ENCODE measurements at regions not wholly inside any gene's neighbourhood (a gene's known extent, or its start where the extent isn't known, plus 50 kb on each side); places are given as distances from the start of the nearest gene placed in this dataset.
"Not testable (repeated sequence)": the region's sequence is repeated elsewhere in the genome, so short reads cannot be mapped to it uniquely, and the experiment has no call there.

DNA sequence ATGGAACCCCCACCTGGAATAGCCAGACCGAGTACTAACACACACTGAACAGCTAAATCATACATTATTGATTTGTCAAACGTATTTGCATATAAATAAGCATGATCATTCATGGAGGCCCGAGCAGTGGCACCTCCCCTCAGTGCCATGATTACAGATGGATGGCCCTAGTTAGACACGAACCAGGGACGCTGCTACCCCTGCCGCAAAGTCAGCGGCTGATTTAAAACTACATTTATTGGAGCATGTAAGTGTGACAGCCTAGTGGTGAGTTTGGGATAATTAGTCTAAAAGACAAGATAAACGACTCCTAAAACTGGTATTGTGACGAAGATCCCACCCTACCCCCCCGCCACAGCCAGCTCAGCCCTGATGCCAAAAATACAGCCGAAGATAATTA is 159.1 kb upstream of the MAFB start:
- in situ Hi-C loops (cut with HindIII; ENCODE audit: low sequenced_read_pairs) = no loop called here

DNA sequence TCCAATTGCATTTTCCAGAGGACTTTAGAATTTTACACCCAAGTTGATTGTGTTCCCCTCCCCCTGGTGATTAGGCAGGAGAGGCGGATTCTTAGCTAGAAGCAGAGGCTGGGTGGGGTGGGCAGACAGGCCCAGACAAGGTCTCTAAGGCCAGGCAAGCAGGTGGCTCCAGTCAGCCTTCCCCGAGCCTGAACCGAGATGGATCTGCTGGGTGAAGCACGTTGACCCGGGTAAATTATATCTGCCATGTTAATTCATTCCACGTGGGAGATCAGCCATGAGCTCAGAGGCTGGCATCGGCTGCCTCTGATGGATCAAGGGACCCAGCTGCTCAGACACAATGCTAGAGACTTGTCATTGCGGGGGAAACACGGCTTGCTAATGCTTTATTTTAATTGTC is 159.5 kb upstream of the MAFB start:
- in situ Hi-C loops (cut with HindIII; ENCODE audit: low sequenced_read_pairs) = no loop called here

DNA sequence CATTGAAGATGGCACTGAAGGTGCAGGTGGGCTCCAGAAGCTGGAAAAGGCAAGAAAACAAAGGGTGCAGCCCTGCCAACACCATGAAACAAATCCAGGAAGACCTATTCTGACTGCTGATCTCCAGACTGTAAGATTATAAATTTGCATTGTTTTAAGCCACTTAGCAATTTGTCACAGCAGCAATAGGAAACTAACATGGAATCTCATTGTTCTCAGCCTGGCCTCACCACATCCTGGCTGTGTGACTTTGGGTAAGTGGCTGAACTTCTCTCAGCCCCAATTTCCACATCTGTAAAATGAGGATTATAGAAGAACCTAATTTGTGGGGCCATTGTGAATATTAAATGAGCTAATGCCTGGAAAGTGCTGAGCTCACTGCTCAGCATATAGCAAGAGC is 160.4 kb upstream of the MAFB start:
- in situ Hi-C loops (cut with HindIII; ENCODE audit: low sequenced_read_pairs) = no loop called here

DNA sequence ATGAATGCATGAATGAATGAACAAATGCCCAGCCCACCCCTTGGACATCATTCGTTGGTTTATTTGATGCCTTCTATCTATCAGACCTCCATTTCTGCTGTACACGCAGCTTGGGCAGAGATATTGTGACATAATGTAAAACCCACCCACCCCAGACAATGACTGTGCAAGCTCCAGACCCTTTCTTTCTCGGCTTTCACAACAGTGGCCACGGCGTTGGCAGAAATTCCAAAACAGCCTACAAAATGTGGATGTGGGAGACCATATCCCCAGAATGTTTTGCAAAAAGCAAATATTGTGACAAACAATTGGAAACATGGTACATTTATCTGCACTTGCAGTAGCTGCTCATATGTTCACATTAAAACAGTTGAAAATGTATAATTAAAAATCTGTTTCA is 162.0 kb upstream of the MAFB start:
- in situ Hi-C loops (cut with HindIII; ENCODE audit: low sequenced_read_pairs) = no loop called here

DNA sequence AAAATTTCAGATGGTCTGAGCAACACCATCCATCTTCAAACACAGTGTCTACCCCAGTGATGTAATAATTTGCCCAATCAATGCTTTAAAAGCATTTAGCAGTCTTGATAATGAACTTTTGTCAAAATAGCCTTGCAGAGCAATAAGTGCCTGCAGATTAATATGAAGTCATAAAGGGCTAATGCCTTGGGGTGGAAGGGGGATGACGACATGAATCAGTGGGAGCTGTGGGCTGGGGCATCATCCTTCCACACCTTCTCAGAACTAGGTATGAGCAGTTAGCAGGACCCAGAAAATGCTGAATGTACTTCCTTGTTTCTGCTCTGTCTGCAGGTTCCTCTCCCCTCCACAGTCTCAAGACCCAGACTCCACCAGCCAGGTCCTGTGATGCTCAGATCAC is 166.2 kb upstream of the MAFB start:
- in situ Hi-C loops (cut with HindIII; ENCODE audit: low sequenced_read_pairs) = loop anchor here (5.0 kb wide), 1 partner anchor 33 kb away; no protein-coding TSS in a partner anchor

DNA sequence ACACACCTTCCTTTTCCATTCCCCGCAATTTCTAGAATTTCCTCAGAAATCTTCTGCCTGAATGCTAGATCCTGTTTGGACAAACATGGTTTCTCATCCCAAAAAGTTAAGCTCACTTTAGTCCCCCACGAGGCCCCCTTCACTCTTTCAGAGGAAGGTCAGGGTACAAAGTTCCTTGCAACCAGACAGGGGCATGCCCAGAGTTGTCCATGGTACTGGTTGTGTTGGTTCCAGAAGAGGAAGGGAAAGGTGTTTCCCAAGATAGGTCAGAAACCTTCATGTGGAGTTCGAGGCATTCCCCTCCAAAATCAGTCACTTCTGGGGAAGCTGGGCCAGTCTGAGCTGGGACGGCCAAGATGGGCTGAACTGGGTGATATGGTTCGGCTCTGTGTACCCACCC is 167.6 kb upstream of the MAFB start:
- in situ Hi-C loops (cut with HindIII; ENCODE audit: low sequenced_read_pairs) = loop anchor here (5.0 kb wide), 1 partner anchor 34 kb away; no protein-coding TSS in a partner anchor

DNA sequence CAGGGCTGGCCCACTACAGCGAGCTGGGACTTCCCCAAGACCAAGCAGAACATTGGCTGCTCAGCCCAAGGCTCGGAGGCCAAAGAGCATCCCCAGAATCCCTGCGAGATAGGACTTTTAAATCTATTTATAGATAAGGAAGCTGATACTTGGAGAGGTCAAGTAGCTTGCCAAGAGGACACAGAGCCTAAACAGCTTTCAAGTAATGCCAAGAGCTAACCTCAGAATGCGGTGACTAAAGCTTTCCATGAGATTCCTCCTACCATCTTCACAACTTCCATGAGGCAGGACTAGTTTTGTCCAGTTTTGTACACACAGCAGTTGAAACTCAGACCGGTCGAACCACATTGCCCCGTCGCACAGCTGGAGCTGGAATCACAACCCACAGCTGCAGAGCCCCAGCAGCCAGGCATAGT is 168.1 kb upstream of the TOP1 start:
- in situ Hi-C loops (cut with HindIII; ENCODE audit: low sequenced_read_pairs) = no loop called here

DNA sequence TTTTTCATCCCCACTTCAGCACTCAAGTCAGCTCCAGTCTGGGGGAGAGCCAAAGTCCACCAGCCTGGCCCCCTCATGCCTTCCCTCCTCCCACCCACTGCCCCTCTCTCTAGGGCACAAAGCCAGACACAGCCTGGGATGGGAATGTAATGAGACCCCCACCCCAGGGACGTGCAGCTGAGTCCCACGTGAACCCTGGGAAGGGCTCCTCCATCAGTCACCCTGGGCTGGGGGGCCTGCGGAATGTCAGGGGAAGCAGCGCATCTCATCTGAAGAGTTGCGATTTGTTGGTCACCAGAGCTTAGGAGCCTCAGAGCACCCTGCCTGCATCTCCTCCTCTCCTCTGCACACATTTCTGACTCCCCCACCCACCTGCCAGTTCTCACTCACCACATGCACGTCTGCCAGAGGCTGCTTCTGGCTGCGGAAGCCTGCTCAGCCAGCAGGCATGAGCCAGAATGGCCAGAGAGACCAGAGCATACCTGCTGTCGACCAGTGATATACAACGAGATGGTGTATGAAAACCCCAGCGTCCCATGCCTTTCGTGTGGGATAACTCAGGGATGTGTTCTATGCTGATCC is 167.1 kb upstream of the TOP1 start:
- in situ Hi-C loops (cut with HindIII; ENCODE audit: low sequenced_read_pairs) = no loop called here

DNA sequence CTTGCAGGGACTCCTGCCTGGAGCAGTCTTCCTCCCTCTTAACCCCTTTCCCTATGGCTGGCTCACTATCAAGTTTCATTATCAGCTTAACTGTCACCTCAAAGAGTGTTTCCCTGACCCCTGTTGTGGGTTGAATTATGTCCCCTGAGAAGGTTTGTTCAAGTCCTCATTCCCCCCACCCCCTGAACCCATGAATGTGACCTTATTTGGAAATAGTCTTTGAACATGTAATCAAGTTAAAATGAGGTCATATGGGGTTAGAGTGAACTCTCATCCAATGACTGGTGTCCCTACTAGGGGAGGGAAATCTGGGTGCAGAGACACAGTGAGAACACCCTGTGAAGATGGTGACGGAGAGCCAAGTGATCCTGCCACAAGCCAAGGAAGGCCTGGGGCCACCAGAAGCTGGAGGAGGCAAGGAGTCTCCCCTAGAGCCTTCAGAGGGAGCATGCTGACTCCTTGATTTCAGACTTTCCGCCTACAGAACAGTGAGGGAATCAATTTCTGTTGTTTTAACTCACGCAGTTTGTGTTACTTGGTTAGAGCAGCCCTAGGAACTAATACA is 165.2 kb upstream of the TOP1 start:
- in situ Hi-C loops (cut with HindIII; ENCODE audit: low sequenced_read_pairs) = no loop called here

DNA sequence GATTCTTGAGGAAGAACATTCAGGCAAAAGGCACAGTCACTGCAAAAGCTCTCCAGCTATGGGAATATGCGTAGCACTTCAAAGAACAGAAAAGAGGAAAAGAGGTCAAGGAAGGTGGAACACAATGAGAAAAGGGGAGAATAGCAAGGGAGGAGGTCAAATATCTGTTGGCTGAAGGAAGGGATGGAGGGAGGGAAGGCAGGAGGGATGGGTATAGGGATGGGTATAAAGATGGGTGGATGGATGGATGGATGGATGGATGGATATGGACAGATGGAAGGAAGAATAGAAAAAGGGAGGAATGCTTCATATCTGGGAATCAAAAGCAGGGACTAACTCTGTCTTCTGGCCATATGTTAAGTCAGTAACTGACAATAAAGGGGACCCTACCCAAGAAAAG is 164.2 kb upstream of the TOP1 start:
- in situ Hi-C loops (cut with HindIII; ENCODE audit: low sequenced_read_pairs) = no loop called here

DNA sequence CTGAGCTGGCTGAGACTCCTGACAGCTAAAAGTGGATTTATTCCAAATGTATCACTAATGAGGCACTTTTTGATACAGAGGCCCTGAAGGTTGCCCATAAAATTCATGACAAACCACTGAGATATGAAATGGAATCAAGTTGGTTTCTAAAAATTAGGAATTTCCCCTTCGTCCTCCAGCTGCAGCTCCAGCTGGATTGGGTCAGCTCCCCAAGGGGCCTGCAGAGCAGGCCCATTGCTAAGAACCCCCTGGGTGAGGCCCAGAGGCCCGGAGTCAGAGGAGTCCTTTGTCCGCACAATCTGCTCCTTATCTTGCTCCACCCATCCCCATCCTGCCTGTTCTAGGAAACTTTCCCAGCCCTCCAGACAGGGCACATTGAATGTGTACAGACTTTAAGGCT is 163.5 kb upstream of the TOP1 start:
- in situ Hi-C loops (cut with HindIII; ENCODE audit: low sequenced_read_pairs) = no loop called here

DNA sequence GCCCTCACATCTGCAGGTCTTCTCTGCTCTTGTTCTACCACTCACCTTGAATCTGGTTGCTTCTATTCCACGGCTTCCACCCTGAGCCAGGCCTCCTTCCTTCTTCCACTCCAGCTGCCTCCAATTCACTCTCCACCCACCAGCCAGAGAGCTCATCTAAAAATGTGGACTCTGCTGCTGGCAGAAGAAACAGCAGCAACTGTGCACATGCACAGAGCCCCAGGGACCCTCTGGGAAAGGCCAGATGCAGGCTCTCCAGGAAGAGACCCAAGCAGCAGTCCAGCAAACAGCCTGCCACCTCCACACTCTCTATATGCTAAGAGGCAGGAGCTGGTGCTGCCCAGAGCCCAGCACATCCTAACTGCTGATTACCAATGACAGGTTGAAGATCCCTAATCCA is 162.6 kb upstream of the TOP1 start:
- in situ Hi-C loops (cut with HindIII; ENCODE audit: low sequenced_read_pairs) = no loop called here

DNA sequence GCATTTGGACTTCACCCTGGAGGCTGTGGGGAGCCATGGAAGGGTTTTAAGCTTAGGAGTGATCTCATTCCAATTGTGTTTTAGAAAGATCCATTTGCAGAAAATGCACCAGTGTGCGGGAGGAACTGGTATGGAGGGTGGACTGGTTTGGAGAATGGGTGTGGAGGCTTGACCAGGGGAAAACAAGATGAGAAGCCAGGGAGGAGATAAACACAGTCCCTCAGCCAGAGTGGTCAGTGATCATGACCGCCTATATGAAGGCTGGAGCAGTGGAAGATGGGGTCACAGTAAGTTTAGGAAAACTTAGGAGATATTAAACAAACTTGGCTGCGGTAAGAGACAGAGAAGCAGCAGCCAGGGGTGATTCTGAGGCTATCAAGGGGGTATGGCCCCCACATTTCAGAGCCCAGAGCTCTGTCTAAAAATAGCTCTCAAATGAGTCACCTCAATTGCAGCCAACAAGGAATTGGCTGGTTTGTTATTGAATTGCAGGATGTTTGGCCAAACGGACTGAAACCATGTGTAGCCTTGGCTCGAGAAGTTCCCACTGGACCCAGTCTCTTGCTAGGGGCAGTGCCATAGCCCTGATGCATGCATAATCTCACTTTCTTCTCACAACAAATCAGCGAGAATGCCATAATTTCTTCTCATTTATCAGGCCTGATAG is 159.9 kb upstream of the TOP1 start:
- in situ Hi-C loops (cut with HindIII; ENCODE audit: low sequenced_read_pairs) = no loop called here

DNA sequence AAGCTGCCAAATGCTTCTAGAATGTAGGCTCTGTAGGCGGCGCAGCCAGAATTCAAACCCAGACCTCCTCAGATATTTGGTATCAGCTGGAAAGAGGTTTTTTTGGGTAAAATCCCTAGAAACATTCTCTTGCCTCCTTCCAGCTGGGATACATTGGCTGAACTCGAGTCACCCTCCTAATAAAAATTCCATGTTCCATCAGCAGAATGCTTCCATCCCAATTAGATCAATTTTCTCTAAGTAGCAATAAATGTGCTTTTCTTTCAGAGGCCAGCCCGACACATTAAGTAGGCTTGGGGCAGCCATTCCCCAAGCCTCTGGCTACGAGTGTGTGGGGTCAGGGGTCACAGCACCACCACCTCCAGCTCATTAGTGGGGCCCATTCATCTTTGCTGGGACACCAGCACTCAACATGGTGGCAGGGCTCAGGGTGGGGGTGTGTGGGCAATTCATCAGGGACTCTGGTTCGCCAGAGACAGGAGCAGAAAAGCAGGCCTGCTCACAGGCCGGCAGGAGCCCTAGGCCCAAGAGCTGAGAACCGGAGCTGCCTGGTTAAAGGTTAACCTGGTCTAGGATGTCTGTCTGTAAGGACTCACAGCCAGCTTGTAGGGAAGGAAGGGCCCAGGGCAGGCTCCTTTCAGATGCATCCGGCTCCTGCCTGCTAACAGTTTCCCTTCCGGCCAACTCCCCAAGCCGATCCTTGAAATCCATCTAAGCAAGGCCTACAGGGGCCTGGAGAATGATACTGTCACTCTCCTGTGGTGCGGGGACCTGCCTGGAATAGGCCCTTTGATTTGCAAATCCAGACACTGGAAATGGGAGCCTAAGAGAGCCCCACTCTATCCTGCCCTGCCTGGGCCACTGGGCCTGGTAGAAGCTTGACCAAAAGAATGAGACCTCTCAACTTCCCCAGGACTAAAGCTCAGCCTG is 159.1 kb upstream of the TOP1 start:
- in situ Hi-C loops (cut with HindIII; ENCODE audit: low sequenced_read_pairs) = no loop called here

DNA sequence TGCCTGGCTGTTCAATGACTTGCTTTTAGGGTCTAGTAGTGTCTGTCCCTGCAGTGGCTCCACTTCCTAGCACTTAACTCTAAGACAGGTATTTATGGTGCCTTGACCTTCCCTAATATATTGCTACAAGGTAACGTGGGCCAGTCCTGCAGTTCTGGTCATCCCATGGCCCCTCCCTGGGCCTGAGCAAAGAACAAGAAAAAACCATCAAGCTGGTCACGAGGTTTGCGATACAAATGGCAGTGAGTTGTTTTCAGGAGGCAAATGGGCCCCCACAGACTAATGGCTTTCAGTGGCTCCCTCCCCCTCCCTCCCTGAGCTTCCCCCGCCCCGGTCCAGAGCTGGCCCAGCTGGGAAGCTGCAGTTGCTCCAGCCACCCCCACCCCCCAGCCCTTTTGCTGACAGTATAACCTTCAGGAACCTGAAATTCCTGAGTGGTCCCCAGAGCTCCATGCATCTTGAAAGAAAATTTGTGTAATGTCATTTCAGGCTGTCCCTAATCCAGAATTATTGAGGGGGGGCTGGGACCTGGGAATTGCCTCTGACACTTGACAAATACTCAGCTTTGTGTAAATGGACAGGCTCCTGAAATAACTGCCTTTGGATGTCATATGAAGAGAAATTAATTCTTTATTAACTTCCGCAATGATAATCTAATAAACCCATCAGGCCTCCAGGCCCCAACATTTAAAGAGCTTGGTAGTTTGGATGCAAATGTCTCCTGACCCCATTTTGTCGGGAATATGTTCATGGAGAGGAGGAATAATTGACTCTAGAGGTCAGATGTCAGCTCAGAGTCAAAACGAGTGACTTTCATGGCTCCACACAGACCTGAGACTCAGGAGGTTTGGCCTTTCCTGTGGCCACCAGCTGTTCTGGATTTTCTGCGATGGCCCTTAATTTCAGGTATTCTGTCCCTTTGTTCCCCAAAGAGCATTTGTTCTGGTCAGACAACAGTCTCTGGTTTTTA is 153.2 kb upstream of the TOP1 start:
- in situ Hi-C loops (cut with HindIII; ENCODE audit: low sequenced_read_pairs) = no loop called here

DNA sequence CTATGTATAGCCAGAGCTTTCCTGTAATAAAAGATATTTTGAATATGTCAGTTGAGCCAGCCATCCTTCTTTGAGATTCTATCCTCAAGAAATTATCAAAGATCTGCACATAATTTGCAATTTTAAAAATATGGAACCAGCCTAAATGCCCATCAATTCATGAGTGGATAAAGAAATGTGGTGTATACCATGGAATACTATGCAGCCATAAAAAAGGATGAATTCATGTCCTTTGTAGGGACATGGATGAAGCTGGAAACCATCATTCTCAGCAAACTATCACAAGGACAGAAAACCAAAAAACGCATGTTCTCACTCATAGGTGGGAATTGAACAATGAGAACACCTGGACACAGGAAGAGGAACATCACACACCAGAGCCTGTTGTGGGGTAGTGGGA is 150.5 kb upstream of the TOP1 start:
- in situ Hi-C loops (cut with HindIII; ENCODE audit: low sequenced_read_pairs) = not testable (repeated sequence)

DNA sequence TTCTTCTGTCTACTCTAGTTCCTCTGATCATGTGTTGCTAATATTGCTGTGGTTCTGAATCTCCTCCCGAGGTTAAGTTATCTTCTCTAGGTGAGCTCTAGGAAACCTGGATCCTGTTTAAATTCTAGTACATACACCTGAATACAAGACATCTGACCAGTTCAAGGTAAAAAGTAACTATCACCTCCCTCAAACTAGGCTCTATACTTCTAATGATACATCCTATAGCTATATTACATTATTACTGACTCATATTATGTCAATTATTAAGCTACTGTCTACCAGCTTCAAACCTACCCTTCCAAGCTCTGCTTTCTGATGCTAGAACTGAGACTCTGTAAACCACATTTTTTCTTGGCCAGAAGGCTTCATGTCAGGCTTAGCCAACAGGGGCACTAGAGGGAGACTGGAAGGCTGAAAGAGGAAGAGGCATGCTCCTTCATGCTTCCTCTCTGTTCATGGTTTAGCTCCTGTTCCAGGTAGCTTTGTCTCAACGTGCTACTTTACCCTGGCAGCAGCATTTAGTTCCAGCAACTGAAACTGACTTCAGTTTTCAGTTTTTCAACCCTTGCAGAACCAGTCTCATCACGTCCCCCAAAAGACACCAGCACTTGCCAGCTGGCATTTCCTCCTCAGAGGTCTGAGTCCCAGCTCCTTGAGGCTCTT is 148.4 kb upstream of the TOP1 start:
- in situ Hi-C loops (cut with HindIII; ENCODE audit: low sequenced_read_pairs) = no loop called here

DNA sequence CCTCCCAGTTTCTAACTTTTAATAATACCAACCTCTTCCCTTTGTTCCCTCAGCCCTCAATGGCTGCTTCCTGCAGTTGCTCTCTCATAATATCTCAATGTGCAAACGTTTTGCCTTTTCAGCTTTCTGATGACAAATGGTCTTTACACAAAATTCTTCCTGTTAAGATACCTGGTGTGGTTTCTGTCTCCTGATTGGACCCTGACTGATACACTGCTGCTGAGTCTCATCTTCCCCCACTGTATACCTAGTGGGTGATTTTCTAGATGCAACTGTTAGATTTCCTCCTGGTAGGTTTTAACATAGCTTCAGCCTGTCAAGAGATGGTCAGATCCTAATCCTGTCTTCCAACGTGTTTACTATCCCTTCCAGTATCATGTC is 147.9 kb upstream of the TOP1 start:
- in situ Hi-C loops (cut with HindIII; ENCODE audit: low sequenced_read_pairs) = no loop called here

DNA sequence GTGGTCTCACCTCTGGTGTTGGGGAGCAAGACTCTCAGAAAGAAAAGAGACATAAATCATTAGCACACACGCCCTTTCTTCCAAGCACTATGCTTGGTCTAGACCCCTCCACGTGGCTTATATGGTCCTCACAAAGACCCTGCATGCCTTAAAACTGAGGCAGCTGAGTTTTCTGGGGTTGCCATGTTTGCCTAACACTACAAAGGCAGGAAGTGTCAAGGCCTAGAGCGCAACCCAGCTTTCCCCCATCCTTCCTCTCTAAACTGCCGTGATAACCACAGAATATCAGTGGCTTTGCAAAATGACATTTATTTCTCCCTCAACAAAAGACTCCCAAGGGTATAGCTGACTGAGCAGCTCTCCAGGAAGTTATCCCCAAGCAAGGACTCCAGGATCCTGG is 146.5 kb upstream of the TOP1 start:
- in situ Hi-C loops (cut with HindIII; ENCODE audit: low sequenced_read_pairs) = no loop called here

DNA sequence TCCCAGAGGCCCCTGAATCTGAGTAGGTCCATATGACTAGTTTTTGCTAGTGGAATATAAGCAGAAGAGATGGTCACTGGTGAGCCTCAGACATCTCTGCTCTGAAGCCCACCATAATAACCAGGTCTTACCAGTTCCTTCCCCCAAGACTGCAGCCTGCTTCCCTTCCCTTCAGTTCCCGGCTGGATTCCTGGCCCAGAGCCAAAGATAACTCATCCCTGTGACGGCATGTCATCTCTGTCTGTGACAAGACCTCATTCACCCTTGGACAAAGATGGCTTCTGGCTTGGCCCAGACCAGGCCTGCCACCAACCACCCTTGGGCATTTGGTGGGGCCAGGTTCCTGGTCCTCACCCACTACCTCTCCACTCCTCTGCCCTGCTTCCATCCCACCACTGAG is 145.5 kb upstream of the TOP1 start:
- in situ Hi-C loops (cut with HindIII; ENCODE audit: low sequenced_read_pairs) = no loop called here

Measured in endothelial cell of hepatic sinusoid (primary cell).